T-helper 2 cell treated with Interferon-gamma antibody and Interleukin-4, amounts not matched to agents 5 μg/mL and 100 μg/mL, for 36 hours (primary cell): ENCODE measurements at regions not wholly inside any gene's neighbourhood (a gene's known extent, or its start where the extent isn't known, plus 50 kb on each side); places are given as distances from the start of the nearest gene placed in this dataset.

Experiments
- DNase-seq: peaks from one replicate; pipeline ENCODE4 v3.0.0; 2021; ENCODE audit warnings: low spot score
- H3K27ac Mint-ChIP-seq: one replicate; pipeline ENCODE4 v1.8.0; 2021; ENCODE audit warnings: mild to moderate bottlenecking, mixed read lengths
- H3K27me3 Mint-ChIP-seq: one replicate; pipeline ENCODE4 v1.8.0; 2021; ENCODE audit warnings: low read depth, mixed read lengths
- H3K36me3 Mint-ChIP-seq: one replicate; pipeline ENCODE4 v1.8.0; 2021; ENCODE audit warnings: low read depth, mixed read lengths
- H3K4me1 Mint-ChIP-seq: one replicate; pipeline ENCODE4 v1.8.0; 2021; ENCODE audit warnings: low read depth, mixed read lengths
- H3K4me3 Mint-ChIP-seq: one replicate; pipeline ENCODE4 v1.8.0; 2022; ENCODE audit warnings: mild to moderate bottlenecking, moderate library complexity, mixed read lengths
- H3K9me3 Mint-ChIP-seq: one replicate; pipeline ENCODE4 v1.8.0; 2021; ENCODE audit warnings: mixed read lengths

DNA sequence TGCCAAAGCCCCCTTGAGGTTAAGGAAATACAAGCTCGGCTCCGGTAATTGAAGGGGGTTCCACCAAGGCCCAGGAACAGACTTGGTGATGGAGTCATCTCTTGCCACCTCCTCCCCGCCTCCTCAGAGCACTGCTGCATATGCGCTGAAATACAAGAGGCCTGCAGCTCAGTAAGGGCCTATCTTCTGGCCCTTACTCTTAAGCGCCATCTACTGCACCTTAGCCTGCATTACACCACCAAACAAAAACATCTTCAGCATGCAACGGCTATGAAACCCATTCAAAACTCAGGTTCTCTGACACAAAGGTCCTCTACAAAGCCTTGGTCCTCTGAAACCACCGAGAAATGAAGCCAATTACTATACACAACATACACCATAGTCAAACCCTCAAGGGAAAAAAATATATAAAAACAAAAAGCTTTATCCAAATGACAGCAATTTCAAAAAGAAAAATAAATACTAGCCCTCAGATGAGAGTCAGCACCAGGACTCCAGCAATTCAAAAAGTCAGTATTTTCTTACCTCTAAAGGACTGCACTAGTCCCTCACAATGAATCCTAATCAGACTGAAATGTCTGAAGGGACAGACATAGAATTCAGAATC lies 176.8 kb upstream of the TBX20 start:
- no peak overlapping the region for H3K27ac Mint-ChIP-seq
- peaks cover 13% of the 10 kb centered on the region for H3K27me3 Mint-ChIP-seq

DNA sequence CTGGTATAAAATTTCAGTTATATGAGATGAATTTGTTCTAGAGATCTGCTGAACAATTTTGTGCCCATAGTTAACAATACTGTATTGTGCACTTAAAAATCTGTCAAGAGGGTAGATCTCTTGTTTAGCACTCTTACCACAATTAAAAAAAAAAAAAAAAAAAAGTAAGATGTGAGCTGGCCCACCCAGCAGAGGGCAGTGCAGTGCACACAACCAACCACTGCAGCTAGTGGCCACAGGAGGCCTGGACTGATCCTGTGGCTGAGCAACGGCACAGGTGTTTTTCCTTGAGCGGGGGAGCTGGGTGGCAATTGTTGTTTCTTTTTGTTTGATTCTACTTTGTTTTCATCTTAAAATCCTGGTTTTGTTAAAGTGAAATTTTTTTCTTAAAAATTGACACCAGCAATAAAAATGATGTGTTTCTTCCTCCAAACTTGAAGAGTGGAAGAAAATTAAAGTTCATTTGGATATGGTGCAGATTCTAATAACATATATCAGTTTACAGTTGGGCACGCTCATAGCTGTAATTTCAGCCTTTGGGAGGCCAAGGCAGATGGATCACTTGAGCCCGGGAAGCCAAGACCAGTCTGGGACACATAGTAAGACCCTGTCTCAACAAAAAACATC lies 171.1 kb upstream of the TBX20 start:
- no peak for DNase-seq
- H3K9me3 Mint-ChIP-seq = no peaks in the 10 kb centered on the region
- H3K4me3 Mint-ChIP-seq = no peak overlapping the region
- H3K27ac Mint-ChIP-seq = no peak overlapping the region
- H3K36me3 Mint-ChIP-seq = no peaks in the 10 kb centered on the region
- peaks cover 2% of the 10 kb centered on the region for H3K4me1 Mint-ChIP-seq
- peaks cover 21% of the 10 kb centered on the region for H3K27me3 Mint-ChIP-seq

More for the DNA sequence above, 176.8 kb upstream of the TBX20 start:
- Mint-ChIP-seq H3K9me3 (no peaks in the 10 kb centered on the region), H3K4me1 (no peaks in the 10 kb centered on the region), H3K36me3 (no peaks in the 10 kb centered on the region), H3K4me3 (no peak overlapping the region)
- DNase-seq = no peak

DNA sequence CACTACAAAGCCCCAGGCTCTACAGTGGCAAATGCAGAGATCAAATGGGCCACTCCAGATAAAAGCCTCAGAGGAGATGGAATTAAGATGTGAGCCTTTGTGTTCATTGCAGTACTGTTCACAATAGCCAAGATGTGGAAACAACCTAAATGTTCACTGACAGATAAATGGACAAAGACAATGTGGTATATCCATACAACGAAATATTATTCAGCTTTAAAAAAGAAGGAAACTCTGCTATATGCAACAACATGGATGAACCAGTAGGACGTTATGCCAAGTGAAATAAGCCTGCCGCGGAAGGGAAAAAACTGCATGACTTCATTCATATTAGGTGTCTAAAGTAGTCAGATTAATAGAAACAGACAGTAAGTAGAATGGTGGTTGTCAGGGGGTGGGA lies 170.5 kb upstream of the TBX20 start:
- Mint-ChIP-seq H3K4me1 (peaks cover 2% of the 10 kb centered on the region), H3K27me3 (peaks cover 22% of the 10 kb centered on the region), H3K27ac (no peak overlapping the region), H3K9me3 (no peaks in the 10 kb centered on the region), H3K36me3 (no peaks in the 10 kb centered on the region), H3K4me3 (no peak overlapping the region)
- no peak for DNase-seq

DNA sequence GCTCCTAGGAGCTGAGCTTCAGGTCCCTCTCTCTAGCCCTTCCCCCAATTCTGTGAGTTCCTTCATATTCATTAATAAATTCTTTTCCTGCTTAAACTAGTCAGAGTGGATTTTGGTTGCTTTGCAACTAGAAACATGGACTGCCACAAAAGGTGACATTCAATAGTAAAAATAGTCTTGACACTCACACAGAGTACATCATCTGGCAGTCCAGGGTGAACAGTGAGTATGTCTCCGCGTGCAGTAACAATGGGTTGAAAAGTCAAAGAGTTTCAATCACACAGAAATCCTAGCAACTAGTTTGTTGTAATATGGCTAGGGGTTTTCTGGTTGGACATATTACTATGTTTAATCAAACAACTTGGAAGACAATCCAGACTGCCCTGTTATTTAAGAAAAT lies 168.8 kb upstream of the TBX20 start:
- H3K36me3 Mint-ChIP-seq = no peaks in the 10 kb centered on the region
- no peak overlapping the region for H3K4me3 Mint-ChIP-seq
- peaks cover 22% of the 10 kb centered on the region for H3K27me3 Mint-ChIP-seq
- H3K27ac Mint-ChIP-seq = no peak overlapping the region
- no peak for DNase-seq
- peaks cover 2% of the 10 kb centered on the region for H3K4me1 Mint-ChIP-seq
- no peaks in the 10 kb centered on the region for H3K9me3 Mint-ChIP-seq

DNA sequence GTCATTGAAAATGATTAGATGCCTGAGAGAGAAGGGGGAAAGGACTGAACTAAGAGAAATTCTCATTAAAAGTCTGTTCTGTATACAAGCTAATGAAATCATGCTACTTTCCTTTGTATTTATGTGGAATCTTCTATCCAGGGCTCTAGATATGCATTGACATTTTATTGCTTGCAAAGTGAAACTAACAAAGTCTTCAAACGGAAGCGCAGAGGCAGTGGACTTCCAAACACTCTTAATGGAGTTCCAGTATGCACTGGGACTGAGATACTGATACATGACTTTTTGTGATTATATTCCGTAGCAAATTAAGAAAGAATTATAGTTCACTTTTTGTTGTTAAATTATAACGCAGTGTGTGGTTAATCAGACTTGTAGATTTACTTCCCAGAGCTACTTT lies 166.8 kb upstream of the TBX20 start:
- peaks cover 15% of the 10 kb centered on the region for H3K27me3 Mint-ChIP-seq
- peaks cover 2% of the 10 kb centered on the region for H3K4me1 Mint-ChIP-seq
- peak overlapping the region; percentile 13 for H3K4me3 Mint-ChIP-seq

DNA sequence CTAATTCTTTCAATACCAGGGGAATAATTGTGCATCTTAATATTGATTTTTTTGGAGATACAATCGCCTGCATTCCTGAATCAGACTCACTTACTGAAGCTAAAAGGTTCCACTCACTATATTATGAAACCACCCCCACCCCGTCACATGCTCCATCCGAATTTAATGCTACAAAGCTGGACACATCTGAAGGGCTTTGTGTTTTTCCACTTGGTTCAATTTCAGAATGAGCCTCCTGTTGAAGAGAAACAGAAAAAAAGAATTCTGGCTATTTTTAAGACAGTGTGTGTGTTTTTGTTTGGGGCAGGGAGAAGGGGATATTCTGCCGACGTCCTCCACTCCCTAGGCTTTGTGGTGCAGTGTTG lies 165.5 kb upstream of the TBX20 start:
- no peaks in the 10 kb centered on the region for H3K9me3 Mint-ChIP-seq
- no peaks in the 10 kb centered on the region for H3K36me3 Mint-ChIP-seq
- H3K27ac Mint-ChIP-seq = no peak overlapping the region

More for the DNA sequence above, 166.8 kb upstream of the TBX20 start:
- Mint-ChIP-seq H3K27ac (no peak overlapping the region), H3K36me3 (no peaks in the 10 kb centered on the region), H3K9me3 (no peaks in the 10 kb centered on the region)
- DNase-seq = no peak

DNA sequence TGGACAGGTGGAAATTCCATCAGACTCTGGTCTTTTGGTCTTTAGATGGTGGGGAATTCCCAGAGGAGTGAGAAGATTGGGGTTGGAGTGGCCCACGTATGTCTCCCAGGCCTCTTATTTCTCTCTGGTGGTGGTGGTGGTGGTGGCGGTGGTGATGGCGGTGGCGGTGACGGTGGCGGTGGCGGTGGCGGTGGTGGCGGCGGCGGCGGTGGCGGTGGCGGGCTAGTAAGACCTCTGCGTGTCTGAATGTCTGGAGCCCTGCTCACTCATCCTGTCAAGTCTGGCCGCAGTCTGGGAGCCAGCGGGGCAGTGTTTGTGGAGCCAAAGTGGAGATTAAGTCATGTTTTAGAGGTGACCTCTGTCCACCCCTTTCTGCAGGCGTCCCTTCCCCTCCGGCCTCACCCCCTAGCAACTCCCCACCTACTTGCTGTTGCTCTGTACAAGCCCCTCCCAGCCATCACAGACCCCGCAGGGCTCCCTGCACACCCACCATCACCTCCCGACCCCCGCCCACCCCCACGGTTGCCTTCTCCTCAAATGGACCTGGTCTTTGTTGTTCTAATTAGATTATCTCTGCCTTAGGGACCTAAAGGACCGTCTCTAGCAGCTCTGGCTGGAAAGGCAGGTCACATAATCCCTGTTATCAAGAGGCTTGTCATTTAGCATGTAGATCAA lies 165.0 kb upstream of the TBX20 start:
- DNase-seq = no peak
- H3K4me3 Mint-ChIP-seq = no peak overlapping the region
- peaks cover 2% of the 10 kb centered on the region for H3K4me1 Mint-ChIP-seq
- no peaks in the 10 kb centered on the region for H3K9me3 Mint-ChIP-seq
- H3K27me3 Mint-ChIP-seq = peaks cover 9% of the 10 kb centered on the region
- H3K36me3 Mint-ChIP-seq = no peaks in the 10 kb centered on the region
- H3K27ac Mint-ChIP-seq = no peak overlapping the region

More for the DNA sequence above, 165.5 kb upstream of the TBX20 start:
- no peak overlapping the region for H3K4me3 Mint-ChIP-seq
- peaks cover 9% of the 10 kb centered on the region for H3K27me3 Mint-ChIP-seq
- peaks cover 2% of the 10 kb centered on the region for H3K4me1 Mint-ChIP-seq
- no peak for DNase-seq

DNA sequence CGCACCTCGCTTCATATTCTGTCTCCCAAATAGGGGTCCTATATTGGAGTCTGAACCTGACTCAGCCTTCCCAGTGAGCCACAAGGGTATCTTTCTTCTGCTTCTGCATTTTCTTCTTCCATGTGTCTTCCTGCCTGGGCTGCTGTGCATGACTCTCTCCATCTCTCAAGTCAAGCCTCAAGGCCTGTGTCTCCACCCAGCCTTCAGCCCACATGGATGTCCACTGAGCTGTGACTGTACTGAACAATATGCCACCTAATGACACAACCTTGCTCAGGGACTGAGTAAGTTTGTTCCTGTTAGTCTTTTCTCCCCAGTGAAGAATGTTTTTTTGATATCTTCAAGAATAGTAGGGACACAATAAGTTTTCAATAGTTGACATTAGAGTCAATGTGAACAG lies 162.7 kb upstream of the TBX20 start:
- H3K9me3 Mint-ChIP-seq = no peaks in the 10 kb centered on the region
- no peak overlapping the region for H3K4me3 Mint-ChIP-seq
- H3K4me1 Mint-ChIP-seq = peaks cover 2% of the 10 kb centered on the region
- H3K36me3 Mint-ChIP-seq = no peaks in the 10 kb centered on the region
- no peak overlapping the region for H3K27ac Mint-ChIP-seq
- H3K27me3 Mint-ChIP-seq = peaks cover 7% of the 10 kb centered on the region
- DNase-seq = no peak

DNA sequence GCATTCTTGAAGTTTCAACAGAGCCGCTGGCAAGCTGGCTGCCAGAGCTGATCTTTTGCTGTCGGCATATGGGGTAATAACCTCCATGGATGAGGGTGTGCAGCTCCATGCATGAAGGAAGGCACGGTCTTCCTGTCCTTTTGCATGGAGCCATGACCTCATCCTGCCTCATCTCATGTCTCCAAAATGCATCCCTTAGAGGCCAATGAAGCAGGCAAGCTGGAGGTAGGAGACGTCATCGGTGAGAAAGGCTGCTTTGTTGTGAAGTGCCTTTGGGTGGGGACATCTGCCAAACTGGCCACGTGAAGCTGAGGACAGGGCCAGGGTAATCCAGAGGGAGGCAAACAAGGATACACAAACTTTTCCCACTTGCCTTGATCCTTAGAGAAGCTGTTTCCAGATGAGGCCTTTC lies 161.5 kb upstream of the TBX20 start:
- peaks cover 7% of the 10 kb centered on the region for H3K27me3 Mint-ChIP-seq
- DNase-seq = no peak
- H3K9me3 Mint-ChIP-seq = no peaks in the 10 kb centered on the region
- H3K36me3 Mint-ChIP-seq = no peaks in the 10 kb centered on the region
- H3K4me1 Mint-ChIP-seq = peaks cover under 1% of the 10 kb centered on the region
- no peak overlapping the region for H3K27ac Mint-ChIP-seq
- H3K4me3 Mint-ChIP-seq = no peak overlapping the region

DNA sequence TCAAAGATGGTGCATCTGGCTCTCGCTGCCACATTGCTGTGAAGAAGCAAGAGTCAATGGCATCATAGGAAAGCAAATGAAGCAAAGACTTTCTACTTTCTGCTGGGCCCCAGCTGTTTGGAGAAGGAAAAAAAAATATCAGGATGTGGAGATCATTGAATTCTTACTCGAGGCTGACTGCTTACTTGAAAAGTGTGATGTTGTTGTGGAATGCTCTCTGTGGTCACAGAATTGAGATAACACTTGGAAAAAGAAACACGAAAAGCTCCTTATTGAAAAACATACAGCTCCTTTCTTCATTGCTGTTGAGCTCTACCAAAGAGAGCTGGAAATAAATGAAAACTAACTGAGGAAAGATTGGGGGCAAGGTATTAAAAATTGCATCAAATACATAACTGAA lies 157.4 kb upstream of the TBX20 start:
- Mint-ChIP-seq H3K27me3 (peaks cover 3% of the 10 kb centered on the region), H3K27ac (no peak overlapping the region), H3K9me3 (no peaks in the 10 kb centered on the region), H3K4me1 (no peaks in the 10 kb centered on the region), H3K36me3 (no peaks in the 10 kb centered on the region), H3K4me3 (no peak overlapping the region)
- DNase-seq = no peak

DNA sequence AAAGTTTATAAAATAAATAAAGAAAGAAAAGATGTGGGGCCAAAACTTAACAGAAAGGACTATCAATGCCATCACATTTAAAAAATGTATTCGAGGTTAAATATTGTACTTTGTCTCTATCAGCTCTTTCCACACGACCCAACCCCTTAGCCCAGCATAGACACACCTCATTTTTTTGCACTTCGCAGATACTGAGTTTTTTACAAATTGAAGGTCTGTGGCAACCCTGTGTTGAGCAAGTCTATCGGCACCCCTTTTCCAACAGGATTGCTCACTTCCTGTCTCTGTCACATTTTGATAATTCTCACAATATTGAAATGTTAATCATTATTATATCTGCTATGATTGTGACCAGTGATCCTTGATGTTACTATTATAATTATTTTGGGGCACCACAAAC lies 151.6 kb upstream of the TBX20 start:
- no peak overlapping the region for H3K27ac Mint-ChIP-seq
- DNase-seq = no peak
- H3K27me3 Mint-ChIP-seq = peaks cover 3% of the 10 kb centered on the region
- H3K4me3 Mint-ChIP-seq = no peak overlapping the region
- no peaks in the 10 kb centered on the region for H3K36me3 Mint-ChIP-seq
- no peaks in the 10 kb centered on the region for H3K9me3 Mint-ChIP-seq
- no peaks in the 10 kb centered on the region for H3K4me1 Mint-ChIP-seq

DNA sequence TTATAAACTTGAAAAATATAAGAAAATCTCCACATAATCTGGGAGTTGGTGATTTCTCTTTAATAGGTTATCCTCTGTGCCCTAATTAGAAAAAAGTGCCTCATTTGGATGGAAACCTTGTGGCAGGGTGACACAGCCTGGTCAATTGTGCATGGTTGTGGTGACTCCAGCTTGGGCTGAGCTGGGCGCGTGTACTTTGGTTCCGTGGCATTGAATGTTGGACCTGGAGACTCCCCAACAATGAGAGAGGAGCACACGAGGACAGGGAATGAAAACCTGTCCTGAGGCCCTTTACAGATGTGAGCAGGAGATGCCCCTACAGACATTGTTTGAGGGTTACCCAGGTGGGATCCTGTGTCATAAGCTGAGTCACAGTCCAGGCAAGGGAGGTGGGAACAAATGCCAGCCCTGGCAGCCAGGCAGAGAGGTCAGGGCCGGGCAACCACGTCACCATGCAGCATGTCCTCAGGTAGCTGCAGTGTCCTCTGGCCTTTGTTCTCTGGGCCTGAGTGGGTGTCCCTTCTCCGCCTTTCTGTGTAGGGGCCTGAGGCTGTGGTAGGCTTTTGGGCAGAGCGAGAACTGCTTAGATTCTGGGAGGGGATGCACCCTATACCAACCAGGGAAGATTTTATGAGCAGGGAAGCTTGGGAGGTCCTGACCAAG lies 147.4 kb upstream of the TBX20 start:
- Mint-ChIP-seq H3K4me1 (no peaks in the 10 kb centered on the region), H3K27ac (no peak overlapping the region), H3K4me3 (no peak overlapping the region), H3K36me3 (no peaks in the 10 kb centered on the region), H3K9me3 (no peaks in the 10 kb centered on the region), H3K27me3 (no peaks in the 10 kb centered on the region)
- no peak for DNase-seq

DNA sequence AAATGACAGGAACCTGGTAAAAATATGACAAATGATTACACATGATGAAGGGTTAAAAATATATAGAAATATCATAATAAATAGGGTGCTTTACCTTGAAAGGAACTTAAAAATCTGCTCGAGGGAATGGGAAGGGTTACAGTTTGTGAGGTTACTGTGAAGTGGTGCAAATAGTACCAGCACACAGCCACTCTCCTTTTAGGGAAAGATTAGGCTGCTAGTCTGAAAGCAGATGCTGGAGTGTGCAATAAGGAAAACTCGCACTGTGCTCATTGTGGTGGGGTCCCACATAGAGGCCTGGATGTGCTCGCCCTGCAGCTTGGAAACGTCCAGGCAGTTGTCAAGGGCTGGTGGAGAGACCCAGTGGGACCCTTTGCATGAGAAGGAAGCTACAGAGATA lies 145.9 kb upstream of the TBX20 start:
- no peak overlapping the region for H3K4me3 Mint-ChIP-seq
- H3K27ac Mint-ChIP-seq = no peak overlapping the region
- H3K9me3 Mint-ChIP-seq = no peaks in the 10 kb centered on the region
- DNase-seq = no peak
- no peaks in the 10 kb centered on the region for H3K4me1 Mint-ChIP-seq
- no peaks in the 10 kb centered on the region for H3K27me3 Mint-ChIP-seq
- H3K36me3 Mint-ChIP-seq = no peaks in the 10 kb centered on the region

DNA sequence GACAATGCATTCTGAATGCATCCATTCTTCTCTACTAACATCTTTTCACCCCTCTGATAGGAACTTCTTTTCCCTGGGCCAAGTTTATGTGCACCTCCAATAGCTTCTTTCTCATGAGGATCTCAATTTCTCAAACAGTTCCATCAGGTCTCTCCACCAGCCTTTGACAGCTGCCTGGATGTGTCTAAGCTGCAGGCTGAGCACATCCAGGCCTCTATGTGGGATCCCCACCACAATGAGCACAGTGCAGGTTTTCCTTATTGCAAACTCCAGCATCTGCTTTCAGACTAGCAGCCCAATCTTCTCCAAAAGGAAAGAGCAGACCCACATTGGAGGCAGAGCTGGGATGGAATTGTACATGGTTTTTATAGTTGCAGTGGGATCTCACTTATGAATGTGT lies 145.3 kb upstream of the TBX20 start:
- no peaks in the 10 kb centered on the region for H3K36me3 Mint-ChIP-seq
- no peaks in the 10 kb centered on the region for H3K4me1 Mint-ChIP-seq
- no peak for DNase-seq
- H3K27ac Mint-ChIP-seq = no peak overlapping the region
- no peak overlapping the region for H3K4me3 Mint-ChIP-seq
- no peaks in the 10 kb centered on the region for H3K9me3 Mint-ChIP-seq
- H3K27me3 Mint-ChIP-seq = no peaks in the 10 kb centered on the region
